OCI-LY7 (cell line): ENCODE measurements at regions not wholly inside any gene's neighbourhood (a gene's known extent, or its start where the extent isn't known, plus 50 kb on each side); places are given as distances from the start of the nearest gene placed in this dataset.

Experiments
- BruUV-seq: library from RNA; stranded (reverse); fragments of 400-500 nt; replicated peaks from 2 replicates; lab custom pipeline; 2021; lab: Mats Ljungman, UMichigan
- CTCF ChIA-PET: fragments of 300-600 bp; sonication (Branson Sonifier 250); formaldehyde crosslinking; loops from one replicate; lab custom pipeline; 2022; ENCODE audit warnings: antibody characterized with exemption; ENCODE audit not compliant: unreplicated experiment; lab: Charles Lee
- POLR2A ChIA-PET: fragments of 300-600 bp; sonication (Branson Sonifier 250); formaldehyde crosslinking; loops from one replicate; lab custom pipeline; 2022; ENCODE audit warnings: antibody characterized with exemption; lab: Charles Lee
- DNase-seq: peaks from one replicate; pipeline ENCODE4 v3.0.0-alpha.2; 2015; ENCODE audit warnings: low spot score
- H2AFZ ChIP-seq: fragments of 200-600 bp; sonication (generic), shearing (Covaris generic); 2 replicates; pipeline ENCODE4 v1.6.1; 2014; ENCODE audit warnings: mild to moderate bottlenecking, antibody characterized with exemption, low read length, moderate library complexity
- H3K27ac ChIP-seq: fragments of 200-600 bp; sonication (generic); 2 replicates; pipeline ENCODE4 v1.5.1; 2014; ENCODE audit warnings: mixed run types, low read depth, mild to moderate bottlenecking, moderate library complexity, low read length, inconsistent platforms; ENCODE audit not compliant: poor library complexity, severe bottlenecking
- H3K36me3 ChIP-seq: fragments of 200-600 bp; sonication (generic); 2 replicates; pipeline ENCODE4 v1.6.1; 2014; ENCODE audit warnings: mild to moderate bottlenecking, antibody characterized with exemption, low read length, moderate library complexity, mixed read lengths; ENCODE audit not compliant: insufficient read depth
- H3K4me1 ChIP-seq: fragments of 200-600 bp; sonication (generic); 2 replicates; pipeline ENCODE4 v1.5.1; 2014; ENCODE audit warnings: mild to moderate bottlenecking, low read length; ENCODE audit not compliant: insufficient read depth, poor library complexity, severe bottlenecking
- H3K4me2 ChIP-seq: fragments of 200-600 bp; sonication (generic); 2 replicates; pipeline ENCODE4 v1.6.1; 2014; ENCODE audit warnings: mild to moderate bottlenecking, low read length
- H3K4me3 ChIP-seq: fragments of 200-600 bp; sonication (generic); 2 replicates; pipeline ENCODE4 v1.5.1; 2014; ENCODE audit warnings: mild to moderate bottlenecking, low read depth, low read length; ENCODE audit not compliant: poor library complexity, severe bottlenecking
- H3K79me2 ChIP-seq: fragments of 200-600 bp; sonication (generic); 2 replicates; pipeline ENCODE4 v1.6.1; 2016; ENCODE audit warnings: low read depth, mild to moderate bottlenecking, low read length, moderate library complexity, mixed read lengths; ENCODE audit not compliant: insufficient read depth
- H3K9me2 ChIP-seq: fragments of 200-600 bp; sonication (generic); 2 replicates; pipeline ENCODE4 v1.6.1; 2016; ENCODE audit warnings: mild to moderate bottlenecking, low read length, mixed read lengths; ENCODE audit not compliant: insufficient read depth
- H3K9me3 ChIP-seq: fragments of 200-600 bp; sonication (generic); 2 replicates; pipeline ENCODE4 v1.6.1; 2014; ENCODE audit warnings: mild to moderate bottlenecking, mixed run types, low read length, mixed read lengths
- H4K20me1 ChIP-seq: fragments of 200-600 bp; sonication (generic); 2 replicates; pipeline ENCODE4 v1.6.1; 2014; ENCODE audit warnings: mild to moderate bottlenecking, antibody characterized with exemption, low read length, moderate library complexity, mixed read lengths; ENCODE audit not compliant: insufficient read depth
- CTCF ChIP-seq: fragments of 200-600 bp; sonication (generic); conservative IDR thresholded peaks from 2 replicates; pipeline ENCODE4 v1.5.1; 2014; ENCODE audit warnings: mild to moderate bottlenecking, antibody characterized with exemption, low read length, moderate library complexity, mixed read lengths
- EZH2phosphoT487 ChIP-seq: fragments of 200-600 bp; sonication (generic); IDR thresholded peaks from 2 replicates; pipeline ENCODE4 v1.6.1; 2018; ENCODE audit warnings: low read depth, borderline replicate concordance, mild to moderate bottlenecking, mixed run types, antibody characterized with exemption, low read length, moderate library complexity, mixed read lengths
- intact Hi-C: fragments of 100-400 bp; cut with micrococcal nuclease; formaldehyde crosslinking; loops from one replicate; pipeline ENCODE4 v1.10.0; 2022; ENCODE audit not compliant: unreplicated experiment

- BruUV-seq = no TSS peak
- no peak overlapping the region for H3K4me2 ChIP-seq
Observed at GRCh38 chr3:73924048-73924447, 299.3 kb upstream of the PDZRN3 start.

GRCh38 chr3:73917643-73918042, 292.9 kb upstream of the PDZRN3 start:
- H3K79me2 ChIP-seq = no peaks in the 10 kb centered on the region
- H3K36me3 ChIP-seq = no peaks in the 10 kb centered on the region
- H3K4me2 ChIP-seq = no peak overlapping the region
- no peaks in the 10 kb centered on the region for H3K4me1 ChIP-seq
- DNase-seq = no peak
- ChIA-PET CTCF (no interaction called here), POLR2A (no interaction called here)
- no peak for TF ChIP-seq CTCF
- no peak for TF ChIP-seq EZH2phosphoT487
- no TSS peak for BruUV-seq
- no peak overlapping the region for H3K4me3 ChIP-seq
- no peak overlapping the region for H3K27ac ChIP-seq
- H3K9me2 ChIP-seq = no peaks in the 10 kb centered on the region
- H3K9me3 ChIP-seq = no peaks in the 10 kb centered on the region
- intact Hi-C loops = no loop called here
- H4K20me1 ChIP-seq = no peaks in the 10 kb centered on the region
- H2AFZ ChIP-seq = no peak overlapping the region

More at GRCh38 chr3:73924048-73924447, 299.3 kb upstream of the PDZRN3 start:
- DNase-seq = no peak
- Histone ChIP-seq H3K4me1 (no peaks in the 10 kb centered on the region), H2AFZ (no peak overlapping the region), H3K27ac (no peak overlapping the region), H3K9me2 (no peaks in the 10 kb centered on the region), H4K20me1 (no peaks in the 10 kb centered on the region), H3K36me3 (no peaks in the 10 kb centered on the region), H3K4me3 (no peak overlapping the region), H3K79me2 (no peaks in the 10 kb centered on the region), H3K9me3 (no peaks in the 10 kb centered on the region)
- intact Hi-C loops = no loop called here
- no peak for TF ChIP-seq EZH2phosphoT487
- TF ChIP-seq CTCF = no peak
- ChIA-PET POLR2A (no interaction called here), CTCF (no interaction called here)

DNA sequence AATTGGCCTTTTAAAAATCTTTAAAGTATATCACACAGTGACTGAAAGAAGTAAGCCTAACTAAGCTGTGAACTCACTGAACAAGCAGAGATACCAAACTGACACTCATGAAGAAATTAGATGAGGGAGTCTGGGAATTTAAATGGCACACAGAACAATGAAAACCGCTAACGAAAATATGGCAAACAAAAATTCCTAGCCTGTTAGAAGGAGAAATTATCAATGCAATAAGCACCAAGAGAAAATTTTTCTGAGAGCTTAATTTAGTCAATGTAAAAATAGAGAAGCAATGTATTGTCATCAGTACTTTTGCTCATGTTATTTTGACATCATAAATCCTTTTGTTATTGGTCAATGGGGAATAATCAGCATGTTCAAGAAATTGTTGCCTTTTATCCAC, 291.1 kb upstream of the PDZRN3 start:
- TF ChIP-seq CTCF = no peak
- TF ChIP-seq EZH2phosphoT487 = no peak
- Histone ChIP-seq H4K20me1 (no peaks in the 10 kb centered on the region), H3K4me2 (no peak overlapping the region), H3K27ac (no peak overlapping the region), H3K9me3 (no peaks in the 10 kb centered on the region), H3K4me1 (no peaks in the 10 kb centered on the region), H3K36me3 (no peaks in the 10 kb centered on the region), H3K9me2 (no peaks in the 10 kb centered on the region), H3K79me2 (no peaks in the 10 kb centered on the region), H3K4me3 (no peak overlapping the region), H2AFZ (no peak overlapping the region)
- no peak for DNase-seq
- POLR2A ChIA-PET = no interaction called here
- CTCF ChIA-PET = no interaction called here
- intact Hi-C loops = no loop called here
- BruUV-seq = no TSS peak
